SK-N-SH treated with all-trans-retinoic acid at 6 μM for 48 hours (cell line): ENCODE measurements at regions not wholly inside any gene's neighbourhood (a gene's known extent, or its start where the extent isn't known, plus 50 kb on each side); places are given as distances from the start of the nearest gene placed in this dataset.

Experiments used
- ATAC-seq: fragments of 200-7000 bp; cut with Tn5 transposase; 3 replicates; pipeline ENCODE4 v1.9.1; 2020; ENCODE audit warnings: mild to moderate bottlenecking, moderate library complexity
- ARNTL ChIP-seq: fragments of 450-650 bp; formaldehyde crosslinking; IDR thresholded peaks from 2 replicates; pipeline ENCODE4 v1.5.0; 2020; ENCODE audit warnings: low read depth, mild to moderate bottlenecking, moderate library complexity, borderline replicate concordance
- BACH2 ChIP-seq: fragments of 250-450 bp; sonication (Bioruptor Pico); IDR thresholded peaks from 2 replicates; pipeline ENCODE4 v1.9.0; 2021; ENCODE audit warnings: mild to moderate bottlenecking, borderline replicate concordance
- CSDC2 ChIP-seq: fragments of 250-450 bp; sonication (Bioruptor Pico); IDR thresholded peaks from 2 replicates; pipeline ENCODE4 v1.5.0; 2020; ENCODE audit warnings: mild to moderate bottlenecking, moderate library complexity
- ESRRG ChIP-seq: fragments of 250-450 bp; sonication (Bioruptor Pico); IDR thresholded peaks from 2 replicates; pipeline ENCODE4 v1.6.1; 2021; ENCODE audit warnings: mild to moderate bottlenecking
- GLIS3 ChIP-seq: fragments of 250-450 bp; sonication (Bioruptor Pico); IDR thresholded peaks from 2 replicates; pipeline ENCODE4 v1.5.0; 2020; ENCODE audit warnings: mild to moderate bottlenecking, moderate library complexity
- ISL1 ChIP-seq: fragments of 250-450 bp; sonication (Bioruptor Pico); IDR thresholded peaks from 2 replicates; pipeline ENCODE4 v2.1.2; 2022; ENCODE audit warnings: mild to moderate bottlenecking, moderate library complexity
- OSR1 ChIP-seq: fragments of 250-450 bp; sonication (Bioruptor Pico); IDR thresholded peaks from 2 replicates; pipeline ENCODE4 v1.8.0; 2022; ENCODE audit warnings: moderate library complexity, mild to moderate bottlenecking, inconsistent platforms
- PPARA ChIP-seq: fragments of 250-450 bp; sonication (Bioruptor Pico); IDR thresholded peaks from 2 replicates; pipeline ENCODE4 v1.5.0; 2020; ENCODE audit warnings: mild to moderate bottlenecking, borderline replicate concordance
- RARB ChIP-seq: fragments of 250-450 bp; sonication (Bioruptor Pico); IDR thresholded peaks from 2 replicates; pipeline ENCODE4 v1.8.0; 2021; ENCODE audit warnings: mild to moderate bottlenecking, moderate library complexity
- SNAI2 ChIP-seq: fragments of 250-450 bp; sonication (Bioruptor Pico); IDR thresholded peaks from 2 replicates; pipeline ENCODE4 v1.5.0; 2020; ENCODE audit warnings: mild to moderate bottlenecking, moderate library complexity
- TCF4 ChIP-seq: fragments of 250-450 bp; sonication (Bioruptor Pico); IDR thresholded peaks from 2 replicates; pipeline ENCODE4 v1.8.0; 2021; ENCODE audit warnings: mild to moderate bottlenecking, moderate library complexity, borderline replicate concordance
- TOX ChIP-seq: fragments of 250-450 bp; sonication (Bioruptor Pico); IDR thresholded peaks from 2 replicates; pipeline ENCODE4 v1.8.0; 2021; ENCODE audit warnings: mild to moderate bottlenecking, moderate library complexity, borderline replicate concordance
- ZC3H10 ChIP-seq: fragments of 250-450 bp; sonication (Bioruptor Pico); IDR thresholded peaks from 2 replicates; pipeline ENCODE4 v1.5.1; 2021; ENCODE audit warnings: mild to moderate bottlenecking, moderate library complexity
- ZFP3 ChIP-seq: fragments of 250-450 bp; sonication (Bioruptor Pico); IDR thresholded peaks from 2 replicates; pipeline ENCODE4 v1.5.0; 2020; ENCODE audit warnings: mild to moderate bottlenecking, moderate library complexity
- ZFP30 ChIP-seq: fragments of 450-650 bp; formaldehyde crosslinking; IDR thresholded peaks from 2 replicates; pipeline ENCODE4 v1.5.0; 2022; ENCODE audit warnings: mild to moderate bottlenecking, moderate library complexity
- ZNF70 ChIP-seq: fragments of 450-650 bp; formaldehyde crosslinking; IDR thresholded peaks from 2 replicates; pipeline ENCODE4 v1.5.0; 2020; ENCODE audit warnings: mild to moderate bottlenecking, moderate library complexity
- ZNF8 ChIP-seq: fragments of 450-650 bp; formaldehyde crosslinking; IDR thresholded peaks from 2 replicates; pipeline ENCODE4 v1.5.0; 2020; ENCODE audit warnings: mild to moderate bottlenecking, moderate library complexity
- TF ChIP-seq, protein P1 (sequence below): fragments of 250-450 bp; sonication (Bioruptor Pico); IDR thresholded peaks from 2 replicates; pipeline ENCODE4 v1.5.1; 2021; ENCODE audit warnings: mild to moderate bottlenecking, moderate library complexity
- TF ChIP-seq, protein P2 (sequence below): fragments of 250-450 bp; sonication (Bioruptor Pico); IDR thresholded peaks from 2 replicates; pipeline ENCODE4 v1.8.0; 2021; ENCODE audit warnings: low read depth, mild to moderate bottlenecking, moderate library complexity, borderline replicate concordance
- TF ChIP-seq, protein P3 (sequence below): fragments of 250-450 bp; sonication (Bioruptor Pico); IDR thresholded peaks from 2 replicates; pipeline ENCODE4 v1.5.0; 2020; ENCODE audit warnings: mild to moderate bottlenecking, moderate library complexity
- TF ChIP-seq, protein P4 (sequence below): fragments of 250-450 bp; sonication (Bioruptor Pico); IDR thresholded peaks from 2 replicates; pipeline ENCODE4 v1.8.0; 2020; ENCODE audit warnings: mild to moderate bottlenecking, moderate library complexity, borderline replicate concordance
- TF ChIP-seq, protein P5 (sequence below): fragments of 250-450 bp; sonication (Bioruptor Pico); IDR thresholded peaks from 2 replicates; pipeline ENCODE4 v1.5.1; 2020; ENCODE audit warnings: low read depth, mild to moderate bottlenecking, moderate library complexity

DNA sequence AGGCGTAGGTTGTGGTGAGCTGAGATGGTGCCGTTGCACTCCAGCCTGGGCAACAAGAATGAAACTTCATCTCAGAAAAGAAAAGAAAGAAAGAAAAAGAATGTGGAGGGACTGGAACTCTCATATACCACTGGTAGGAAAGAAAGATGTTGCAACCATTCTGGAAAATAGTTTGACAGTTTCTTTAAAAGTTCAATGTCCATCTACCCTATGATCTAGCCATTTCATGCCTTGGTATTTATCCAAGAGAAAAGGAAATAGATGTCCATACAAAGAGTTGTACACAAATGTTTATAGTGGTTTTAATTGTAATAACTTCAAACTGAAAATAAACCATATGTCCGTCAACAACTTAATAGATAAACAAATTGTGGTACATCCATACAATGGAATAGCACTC is 190.1 kb upstream of the ZNF217 start:
- TF ChIP-seq OSR1 = no peak
- peak; percentile 66; the same call in 1 of the 2 replicates for TF ChIP-seq ZNF8 (CRISPR knock-in tag)
- no peak for TF ChIP-seq ESRRG (CRISPR knock-in tag)
- no peak for TF ChIP-seq ZC3H10 (CRISPR knock-in tag)
- TF ChIP-seq TCF4 (CRISPR knock-in tag) = no peak
- no peak for ATAC-seq

DNA sequence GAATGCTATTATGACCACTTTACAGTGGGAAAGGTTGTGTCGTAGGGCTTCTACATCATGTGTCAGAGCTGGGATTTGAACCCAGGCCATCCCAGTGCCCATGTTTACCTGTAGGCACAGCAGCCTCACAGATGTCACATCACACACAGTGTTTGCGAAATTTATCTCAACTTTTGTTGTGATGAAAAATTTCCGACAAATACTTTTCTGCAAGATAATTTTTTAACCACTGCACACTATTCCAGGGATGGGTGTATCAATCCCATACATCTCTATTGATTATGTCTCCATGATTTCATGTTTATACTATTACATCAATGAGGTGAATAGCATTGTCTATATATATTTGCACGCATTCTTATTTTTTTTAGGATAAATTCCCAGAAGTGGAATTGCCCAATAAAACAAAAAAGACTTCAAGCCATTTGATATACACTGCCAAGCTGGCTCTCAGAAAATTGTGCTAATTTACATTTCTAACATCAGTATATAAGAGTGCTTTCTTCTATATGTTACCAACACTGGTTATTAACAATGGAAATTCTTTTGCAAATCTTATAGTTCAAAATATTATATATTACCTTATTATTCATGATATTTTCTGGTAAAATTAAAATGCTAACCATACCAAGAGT is 189.1 kb upstream of the ZNF217 start:
- TF ChIP-seq CSDC2 = no peak
- no peak for TF ChIP-seq SNAI2 (CRISPR knock-in tag)
- TF ChIP-seq ZNF70 = no peak
- TF ChIP-seq ARNTL (CRISPR knock-in tag) = no peak
- no peak for TF ChIP-seq GLIS3 (CRISPR knock-in tag)
- TF ChIP-seq, protein P1, sequence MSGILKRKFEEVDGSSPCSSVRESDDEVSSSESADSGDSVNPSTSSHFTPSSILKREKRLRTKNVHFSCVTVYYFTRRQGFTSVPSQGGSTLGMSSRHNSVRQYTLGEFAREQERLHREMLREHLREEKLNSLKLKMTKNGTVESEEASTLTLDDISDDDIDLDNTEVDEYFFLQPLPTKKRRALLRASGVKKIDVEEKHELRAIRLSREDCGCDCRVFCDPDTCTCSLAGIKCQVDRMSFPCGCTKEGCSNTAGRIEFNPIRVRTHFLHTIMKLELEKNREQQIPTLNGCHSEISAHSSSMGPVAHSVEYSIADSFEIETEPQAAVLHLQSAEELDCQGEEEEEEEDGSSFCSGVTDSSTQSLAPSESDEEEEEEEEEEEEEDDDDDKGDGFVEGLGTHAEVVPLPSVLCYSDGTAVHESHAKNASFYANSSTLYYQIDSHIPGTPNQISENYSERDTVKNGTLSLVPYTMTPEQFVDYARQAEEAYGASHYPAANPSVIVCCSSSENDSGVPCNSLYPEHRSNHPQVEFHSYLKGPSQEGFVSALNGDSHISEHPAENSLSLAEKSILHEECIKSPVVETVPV (CRISPR knock-in tag) = no peak
- TF ChIP-seq ZNF8 (CRISPR knock-in tag) = no peak
- no peak for TF ChIP-seq ZFP30
- no peak for TF ChIP-seq TCF4 (CRISPR knock-in tag)
- no peak for TF ChIP-seq RARB (CRISPR knock-in tag)
- no peak for TF ChIP-seq ZC3H10 (CRISPR knock-in tag)
- TF ChIP-seq, protein P2, sequence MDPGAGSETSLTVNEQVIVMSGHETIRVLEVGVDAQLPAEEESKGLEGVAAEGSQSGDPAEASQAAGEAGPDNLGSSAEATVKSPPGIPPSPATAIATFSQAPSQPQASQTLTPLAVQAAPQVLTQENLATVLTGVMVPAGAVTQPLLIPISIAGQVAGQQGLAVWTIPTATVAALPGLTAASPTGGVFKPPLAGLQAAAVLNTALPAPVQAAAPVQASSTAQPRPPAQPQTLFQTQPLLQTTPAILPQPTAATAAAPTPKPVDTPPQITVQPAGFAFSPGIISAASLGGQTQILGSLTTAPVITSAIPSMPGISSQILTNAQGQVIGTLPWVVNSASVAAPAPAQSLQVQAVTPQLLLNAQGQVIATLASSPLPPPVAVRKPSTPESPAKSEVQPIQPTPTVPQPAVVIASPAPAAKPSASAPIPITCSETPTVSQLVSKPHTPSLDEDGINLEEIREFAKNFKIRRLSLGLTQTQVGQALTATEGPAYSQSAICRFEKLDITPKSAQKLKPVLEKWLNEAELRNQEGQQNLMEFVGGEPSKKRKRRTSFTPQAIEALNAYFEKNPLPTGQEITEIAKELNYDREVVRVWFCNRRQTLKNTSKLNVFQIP (CRISPR knock-in tag) = no peak
- TF ChIP-seq, protein P3, sequence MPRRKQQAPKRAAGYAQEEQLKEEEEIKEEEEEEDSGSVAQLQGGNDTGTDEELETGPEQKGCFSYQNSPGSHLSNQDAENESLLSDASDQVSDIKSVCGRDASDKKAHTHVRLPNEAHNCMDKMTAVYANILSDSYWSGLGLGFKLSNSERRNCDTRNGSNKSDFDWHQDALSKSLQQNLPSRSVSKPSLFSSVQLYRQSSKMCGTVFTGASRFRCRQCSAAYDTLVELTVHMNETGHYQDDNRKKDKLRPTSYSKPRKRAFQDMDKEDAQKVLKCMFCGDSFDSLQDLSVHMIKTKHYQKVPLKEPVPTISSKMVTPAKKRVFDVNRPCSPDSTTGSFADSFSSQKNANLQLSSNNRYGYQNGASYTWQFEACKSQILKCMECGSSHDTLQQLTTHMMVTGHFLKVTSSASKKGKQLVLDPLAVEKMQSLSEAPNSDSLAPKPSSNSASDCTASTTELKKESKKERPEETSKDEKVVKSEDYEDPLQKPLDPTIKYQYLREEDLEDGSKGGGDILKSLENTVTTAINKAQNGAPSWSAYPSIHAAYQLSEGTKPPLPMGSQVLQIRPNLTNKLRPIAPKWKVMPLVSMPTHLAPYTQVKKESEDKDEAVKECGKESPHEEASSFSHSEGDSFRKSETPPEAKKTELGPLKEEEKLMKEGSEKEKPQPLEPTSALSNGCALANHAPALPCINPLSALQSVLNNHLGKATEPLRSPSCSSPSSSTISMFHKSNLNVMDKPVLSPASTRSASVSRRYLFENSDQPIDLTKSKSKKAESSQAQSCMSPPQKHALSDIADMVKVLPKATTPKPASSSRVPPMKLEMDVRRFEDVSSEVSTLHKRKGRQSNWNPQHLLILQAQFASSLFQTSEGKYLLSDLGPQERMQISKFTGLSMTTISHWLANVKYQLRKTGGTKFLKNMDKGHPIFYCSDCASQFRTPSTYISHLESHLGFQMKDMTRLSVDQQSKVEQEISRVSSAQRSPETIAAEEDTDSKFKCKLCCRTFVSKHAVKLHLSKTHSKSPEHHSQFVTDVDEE (CRISPR knock-in tag) = no peak
- no peak for TF ChIP-seq BACH2 (CRISPR knock-in tag)
- TF ChIP-seq PPARA (CRISPR knock-in tag) = no peak
- no peak for TF ChIP-seq OSR1
- TF ChIP-seq, protein P4, sequence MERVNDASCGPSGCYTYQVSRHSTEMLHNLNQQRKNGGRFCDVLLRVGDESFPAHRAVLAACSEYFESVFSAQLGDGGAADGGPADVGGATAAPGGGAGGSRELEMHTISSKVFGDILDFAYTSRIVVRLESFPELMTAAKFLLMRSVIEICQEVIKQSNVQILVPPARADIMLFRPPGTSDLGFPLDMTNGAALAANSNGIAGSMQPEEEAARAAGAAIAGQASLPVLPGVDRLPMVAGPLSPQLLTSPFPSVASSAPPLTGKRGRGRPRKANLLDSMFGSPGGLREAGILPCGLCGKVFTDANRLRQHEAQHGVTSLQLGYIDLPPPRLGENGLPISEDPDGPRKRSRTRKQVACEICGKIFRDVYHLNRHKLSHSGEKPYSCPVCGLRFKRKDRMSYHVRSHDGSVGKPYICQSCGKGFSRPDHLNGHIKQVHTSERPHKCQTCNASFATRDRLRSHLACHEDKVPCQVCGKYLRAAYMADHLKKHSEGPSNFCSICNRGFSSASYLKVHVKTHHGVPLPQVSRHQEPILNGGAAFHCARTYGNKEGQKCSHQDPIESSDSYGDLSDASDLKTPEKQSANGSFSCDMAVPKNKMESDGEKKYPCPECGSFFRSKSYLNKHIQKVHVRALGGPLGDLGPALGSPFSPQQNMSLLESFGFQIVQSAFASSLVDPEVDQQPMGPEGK (CRISPR knock-in tag) = no peak
- no peak for TF ChIP-seq ZFP3 (CRISPR knock-in tag)
- TF ChIP-seq ESRRG (CRISPR knock-in tag) = no peak
- TF ChIP-seq, all 23 proteins: peak for 0
- ATAC-seq = no peak

DNA sequence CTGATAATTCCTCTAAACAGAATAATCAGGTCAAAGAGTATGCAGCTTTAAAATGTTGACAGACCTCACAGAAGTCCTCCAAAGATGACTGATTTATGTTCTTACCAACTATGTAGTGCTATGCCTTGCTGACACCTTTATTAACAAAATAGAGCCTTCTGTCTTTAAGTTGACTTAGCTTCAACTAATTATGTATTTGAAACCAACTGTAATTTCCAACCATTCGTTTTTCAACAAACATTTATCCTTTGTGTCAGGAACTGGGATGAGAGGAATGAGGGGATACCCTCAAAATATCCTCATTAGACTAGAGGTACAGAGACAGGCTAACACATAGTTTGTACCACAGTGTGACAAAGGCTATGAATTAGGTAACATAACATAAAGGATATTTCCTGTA is 186.2 kb upstream of the ZNF217 start:
- ATAC-seq = no peak
- TF ChIP-seq ZC3H10 (CRISPR knock-in tag) (no peak), ARNTL (CRISPR knock-in tag) (no peak), ZNF70 (no peak), BACH2 (CRISPR knock-in tag) (no peak), TOX (CRISPR knock-in tag) (no peak), PPARA (CRISPR knock-in tag) (no peak), ISL1 (no peak), GLIS3 (CRISPR knock-in tag) (no peak), TCF4 (CRISPR knock-in tag) (no peak), SNAI2 (CRISPR knock-in tag) (no peak), OSR1 (no peak), CSDC2 (no peak)
- TF ChIP-seq, protein P4 (CRISPR knock-in tag) = no peak
- TF ChIP-seq, protein P1 (CRISPR knock-in tag) = no peak
- TF ChIP-seq, protein P5, sequence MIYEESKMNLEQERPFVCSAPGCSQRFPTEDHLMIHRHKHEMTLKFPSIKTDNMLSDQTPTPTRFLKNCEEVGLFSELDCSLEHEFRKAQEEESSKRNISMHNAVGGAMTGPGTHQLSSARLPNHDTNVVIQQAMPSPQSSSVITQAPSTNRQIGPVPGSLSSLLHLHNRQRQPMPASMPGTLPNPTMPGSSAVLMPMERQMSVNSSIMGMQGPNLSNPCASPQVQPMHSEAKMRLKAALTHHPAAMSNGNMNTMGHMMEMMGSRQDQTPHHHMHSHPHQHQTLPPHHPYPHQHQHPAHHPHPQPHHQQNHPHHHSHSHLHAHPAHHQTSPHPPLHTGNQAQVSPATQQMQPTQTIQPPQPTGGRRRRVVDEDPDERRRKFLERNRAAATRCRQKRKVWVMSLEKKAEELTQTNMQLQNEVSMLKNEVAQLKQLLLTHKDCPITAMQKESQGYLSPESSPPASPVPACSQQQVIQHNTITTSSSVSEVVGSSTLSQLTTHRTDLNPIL (CRISPR knock-in tag) = no peak
- TF ChIP-seq, protein P2 (CRISPR knock-in tag) = no peak
